Skeletal muscle tissue (tissue), 3 donors: ENCODE measurements at regions not wholly inside any gene's neighbourhood (a gene's known extent, or its start where the extent isn't known, plus 50 kb on each side); places are given as distances from the start of the nearest gene placed in this dataset.

ENCODE experiments used
- H3K27ac ChIP-seq: one replicate; pipeline ENCODE4 v1.7.0; 2013; ENCODE audit warnings: mild to moderate bottlenecking, low read depth, low read length, inconsistent platforms
- H3K27me3 ChIP-seq, 3 donors: one replicate each; pipeline ENCODE4 v1.7.0; 2013; ENCODE audit warnings: low read length in 3 of 3; ENCODE audit not compliant: control insufficient read depth in 3 of 3, insufficient read depth in 3 of 3
- H3K36me3 ChIP-seq, 3 donors: one replicate each; pipeline ENCODE4 v1.7.0; 2013; ENCODE audit warnings: low read length in 3 of 3; ENCODE audit not compliant: control insufficient read depth in 3 of 3, insufficient read depth in 3 of 3
- H3K4me1 ChIP-seq, 3 donors: one replicate each; pipeline ENCODE4 v1.7.0; 2013; ENCODE audit warnings: low read length in 3 of 3, mild to moderate bottlenecking in 3 of 3; ENCODE audit not compliant: control insufficient read depth in 3 of 3, insufficient read depth in 3 of 3
- H3K4me3 ChIP-seq, 3 donors: one replicate each; pipeline ENCODE4 v1.7.0; 2013; ENCODE audit warnings: low read length in 3 of 3
- H3K9ac ChIP-seq, 3 donors: one replicate each; pipeline ENCODE4 v1.7.0; 2013; ENCODE audit warnings: low read length in 3 of 3, mild to moderate bottlenecking in 3 of 3, moderate library complexity in 2 of 3, low read depth in 1 of 3
- H3K9me3 ChIP-seq, 3 donors: one replicate each; pipeline ENCODE4 v1.7.0; 2013; ENCODE audit warnings: low read length in 3 of 3; ENCODE audit not compliant: control insufficient read depth in 3 of 3
- donor health status: Osteomylitis.

DNA sequence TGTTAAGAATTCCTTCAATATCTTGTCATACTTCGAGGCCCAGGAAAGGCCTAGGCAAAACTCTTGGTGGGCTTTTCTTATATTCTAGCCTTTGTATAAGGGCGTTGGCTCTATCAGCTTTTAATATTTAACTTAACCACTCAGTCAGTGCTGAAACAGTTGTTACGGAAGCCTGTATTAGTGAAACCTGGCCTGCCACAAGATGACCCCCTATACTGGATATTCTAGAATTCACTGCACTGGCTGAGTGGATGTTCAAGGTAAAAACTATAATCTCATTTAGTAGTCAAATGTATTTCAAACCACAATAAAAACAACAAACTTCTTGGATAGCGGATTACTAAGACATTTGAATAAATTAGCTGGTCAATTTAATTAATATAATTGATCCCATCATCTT, 91.7 kb upstream of the HNMT start:
- Histone ChIP-seq H3K4me3 (no peak overlapping the region), H3K9me3 (no peaks in the 10 kb centered on the region), H3K36me3 (no peaks in the 10 kb centered on the region), H3K27ac (no peak overlapping the region), H3K9ac (no peak overlapping the region), H3K27me3 (no peaks in the 10 kb centered on the region), H3K4me1 (no peaks in the 10 kb centered on the region)

DNA sequence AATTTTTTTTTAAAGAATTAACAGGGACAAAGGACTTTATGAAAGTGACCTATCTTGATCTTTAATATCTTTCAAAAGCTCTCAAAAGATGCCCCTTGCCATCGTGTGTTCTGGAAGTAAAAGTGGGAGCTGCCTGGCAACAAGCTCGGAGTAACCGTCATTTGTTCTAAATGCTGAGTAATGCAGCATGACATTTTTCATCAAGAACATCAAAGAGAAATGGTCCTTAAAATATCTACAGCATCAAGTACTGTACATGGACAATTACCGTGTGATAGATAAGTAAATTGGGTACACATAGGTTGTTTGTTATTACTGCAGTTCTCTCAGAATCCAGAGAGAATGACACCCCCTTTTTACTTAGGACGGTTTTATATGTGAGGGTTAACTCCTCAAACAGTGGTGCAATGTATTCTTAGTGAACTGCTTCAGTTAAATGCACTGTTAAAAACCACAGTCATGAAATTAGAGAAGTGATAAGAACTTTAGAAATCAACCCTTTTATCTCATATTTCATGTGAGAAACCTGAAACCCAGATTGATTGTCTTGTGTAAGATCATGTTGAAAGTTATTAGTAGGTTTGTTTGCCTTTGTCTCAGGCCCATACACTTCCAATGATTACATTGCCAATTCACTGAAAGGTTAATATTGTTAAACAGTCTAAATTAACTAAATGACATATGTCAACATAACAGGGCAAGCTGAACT, 90.6 kb upstream of the HNMT start:
- Histone ChIP-seq H3K36me3 (no peaks in the 10 kb centered on the region), H3K27ac (no peak overlapping the region), H3K9ac (no peak overlapping the region), H3K27me3 (no peaks in the 10 kb centered on the region), H3K4me1 (no peaks in the 10 kb centered on the region), H3K9me3 (no peaks in the 10 kb centered on the region), H3K4me3 (no peak overlapping the region)

DNA sequence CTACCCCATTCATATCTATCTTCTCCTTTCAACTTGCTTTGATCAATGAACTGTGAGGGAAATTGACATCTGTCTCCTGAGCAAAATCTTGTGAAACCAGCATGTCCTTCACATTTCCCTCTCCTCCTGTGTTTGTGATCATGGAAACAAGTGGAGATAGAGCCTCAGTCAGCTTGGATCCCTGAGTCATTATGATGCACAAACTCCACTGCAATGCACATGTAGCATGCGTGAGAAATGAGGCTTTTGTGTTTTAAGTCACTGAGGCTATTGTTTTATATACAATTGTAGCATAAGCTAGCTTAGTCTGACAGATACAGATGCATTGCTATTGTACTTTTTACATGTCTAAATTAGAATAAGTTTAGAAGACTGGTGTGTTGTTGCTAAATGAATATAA, 85.2 kb upstream of the HNMT start:
- Histone ChIP-seq H3K27ac (no peak overlapping the region), H3K36me3 (no peaks in the 10 kb centered on the region), H3K27me3 (no peaks in the 10 kb centered on the region), H3K9ac (no peak overlapping the region), H3K4me3 (no peak overlapping the region), H3K9me3 (no peaks in the 10 kb centered on the region), H3K4me1 (no peaks in the 10 kb centered on the region)

DNA sequence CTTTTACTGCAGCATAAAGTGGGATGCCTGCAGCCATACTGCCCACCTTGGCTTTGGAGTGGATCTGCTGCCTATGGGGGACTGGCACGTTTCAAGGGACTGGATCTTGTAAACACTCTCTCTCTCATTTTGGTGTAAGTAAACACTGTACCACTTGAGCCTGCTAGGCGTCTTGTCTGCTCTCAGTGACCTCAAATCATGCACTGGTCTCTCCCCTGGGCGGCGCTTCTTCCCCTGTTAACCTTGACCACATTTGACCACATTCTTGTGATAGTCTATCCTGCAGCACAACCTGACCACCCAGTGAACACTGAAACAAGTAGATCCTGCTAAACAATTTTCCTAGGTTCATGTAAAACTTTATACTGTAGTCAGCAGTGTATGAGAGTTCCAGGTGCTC, 82.6 kb upstream of the HNMT start:
- H3K4me1 ChIP-seq: no peaks in the 10 kb centered on the region
- H3K27ac ChIP-seq: no peak overlapping the region
- H3K36me3 ChIP-seq: no peaks in the 10 kb centered on the region
- no peak overlapping the region for H3K4me3 ChIP-seq
- H3K9ac ChIP-seq: no peak overlapping the region
- H3K9me3 ChIP-seq: no peaks in the 10 kb centered on the region
- no peaks in the 10 kb centered on the region for H3K27me3 ChIP-seq

DNA sequence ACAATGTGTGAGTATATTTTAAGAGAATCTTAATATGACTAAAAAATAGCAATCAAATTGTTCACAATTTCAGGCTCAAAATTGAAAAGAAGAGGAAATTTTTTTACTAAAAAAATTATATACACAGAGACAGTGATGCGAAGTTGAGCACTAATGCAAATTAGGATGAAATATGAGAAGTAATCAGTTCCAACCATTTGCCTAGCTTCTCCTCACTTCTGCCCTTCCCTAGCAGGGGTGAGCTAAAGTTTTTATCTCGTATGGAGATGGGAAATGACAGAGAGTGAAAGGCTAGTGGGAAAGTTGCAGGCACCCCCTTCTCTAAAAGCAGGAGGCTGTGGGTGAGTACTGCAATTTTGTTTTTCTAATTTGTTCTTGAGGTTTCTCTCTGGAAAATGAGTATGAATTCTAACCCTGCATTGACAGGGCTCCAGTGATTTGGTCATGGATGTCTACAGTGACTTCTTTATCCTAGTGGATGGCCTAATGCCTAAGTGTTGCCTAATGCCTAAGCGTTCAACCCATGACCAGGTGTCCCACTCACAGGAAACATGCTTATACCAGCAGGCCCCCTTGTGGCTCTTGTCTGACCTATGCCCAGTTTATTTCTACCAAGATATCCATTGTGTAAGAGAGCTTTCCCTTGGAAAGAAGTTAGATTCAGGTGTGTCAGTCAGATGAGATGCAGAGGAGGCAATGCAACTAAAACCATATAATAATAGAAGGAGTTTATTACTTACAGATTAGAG, 78.0 kb upstream of the HNMT start:
- Histone ChIP-seq H3K27me3 (no peaks in the 10 kb centered on the region), H3K9ac (no peak overlapping the region), H3K9me3 (no peaks in the 10 kb centered on the region)

DNA sequence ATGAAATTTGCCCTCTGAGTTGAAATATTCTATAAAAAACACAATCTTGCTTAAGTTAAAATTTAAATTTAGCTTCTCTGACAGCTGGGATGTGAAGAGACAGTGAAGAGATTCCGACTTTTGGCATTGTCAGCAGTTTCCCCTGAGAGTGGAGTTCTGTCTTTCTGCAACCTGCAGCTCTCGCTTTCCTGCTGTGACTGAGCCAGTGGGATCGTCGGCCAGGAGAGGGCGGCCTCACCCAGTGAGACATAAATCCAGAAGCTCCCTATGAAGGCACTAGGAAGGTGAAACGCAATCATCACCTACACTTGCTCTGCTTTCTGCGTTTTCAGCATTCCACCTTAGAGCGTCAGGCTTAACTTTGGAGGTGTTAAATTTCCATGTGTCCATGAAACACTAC, 75.4 kb upstream of the HNMT start:
- H3K27me3 ChIP-seq: no peaks in the 10 kb centered on the region
- no peak overlapping the region for H3K9ac ChIP-seq
- H3K9me3 ChIP-seq: no peaks in the 10 kb centered on the region
- no peak overlapping the region for H3K27ac ChIP-seq
- no peaks in the 10 kb centered on the region for H3K4me1 ChIP-seq
- no peaks in the 10 kb centered on the region for H3K36me3 ChIP-seq
- H3K4me3 ChIP-seq: no peak overlapping the region

More for the DNA sequence above, 78.0 kb upstream of the HNMT start:
- no peak overlapping the region for H3K4me3 ChIP-seq
- no peaks in the 10 kb centered on the region for H3K36me3 ChIP-seq
- no peak overlapping the region for H3K27ac ChIP-seq
- H3K4me1 ChIP-seq: no peaks in the 10 kb centered on the region

DNA sequence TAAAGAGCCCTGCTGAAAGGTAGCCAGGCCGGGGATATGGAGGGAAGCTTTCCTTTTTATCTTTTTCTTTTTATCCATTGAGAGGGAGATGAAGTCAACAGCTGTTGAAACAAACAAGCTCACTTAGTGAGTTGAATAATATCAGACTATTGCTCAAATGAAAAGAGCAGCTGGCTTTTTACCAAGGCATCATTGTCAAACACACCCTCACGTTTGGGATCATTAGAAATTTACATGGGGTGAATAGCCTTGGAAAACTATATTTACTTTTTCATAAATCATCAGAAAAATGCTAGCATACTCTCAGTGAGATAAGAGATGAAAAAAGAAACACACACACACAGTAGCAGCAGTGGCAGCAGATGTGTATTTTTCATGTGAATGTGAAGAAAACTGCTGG, 71.5 kb upstream of the HNMT start:
- Histone ChIP-seq H3K4me3 (no peak overlapping the region), H3K36me3 (no peaks in the 10 kb centered on the region), H3K27me3 (no peaks in the 10 kb centered on the region), H3K9ac (no peak overlapping the region), H3K4me1 (no peaks in the 10 kb centered on the region), H3K9me3 (no peaks in the 10 kb centered on the region), H3K27ac (no peak overlapping the region)

DNA sequence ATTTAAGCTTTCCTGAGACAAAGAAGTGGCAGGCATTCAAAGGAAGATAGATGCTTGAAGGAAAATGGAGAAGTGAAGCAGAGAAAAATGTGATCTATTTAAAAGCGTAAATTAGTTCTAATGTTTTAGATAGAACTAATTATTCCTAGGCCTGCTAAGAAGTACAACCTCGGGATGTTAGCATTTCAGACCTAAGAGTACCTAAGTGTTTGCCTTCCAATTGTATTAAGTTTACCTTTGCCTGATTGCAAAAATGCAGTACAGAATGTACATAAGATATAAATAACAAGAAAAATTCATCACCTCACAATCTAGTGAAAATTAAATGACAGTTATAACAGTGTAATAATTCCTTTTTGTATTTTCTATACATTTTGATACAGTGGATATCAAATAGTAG, 71.1 kb upstream of the HNMT start:
- Histone ChIP-seq H3K9me3 (no peaks in the 10 kb centered on the region), H3K4me1 (no peaks in the 10 kb centered on the region), H3K9ac (no peak overlapping the region), H3K36me3 (no peaks in the 10 kb centered on the region), H3K27me3 (no peaks in the 10 kb centered on the region), H3K4me3 (no peak overlapping the region), H3K27ac (no peak overlapping the region)

DNA sequence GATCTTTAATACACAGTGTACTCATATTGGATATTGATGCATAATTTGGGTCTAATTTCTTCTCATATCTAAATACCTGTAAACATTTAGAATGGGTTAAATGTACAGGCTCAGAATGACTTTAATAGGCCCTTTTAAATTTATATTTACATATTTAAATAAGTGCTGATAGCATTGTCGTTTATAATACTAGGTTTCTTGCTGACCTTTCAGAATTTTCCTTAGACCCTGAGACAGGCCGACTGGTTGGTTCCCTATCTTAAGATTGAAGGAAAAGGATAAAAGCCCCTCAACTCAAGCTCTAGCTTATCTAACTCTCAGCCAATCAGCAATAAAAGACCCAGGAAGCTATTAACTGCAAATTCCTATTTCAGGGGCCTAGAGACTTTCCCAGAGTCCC, 67.8 kb upstream of the HNMT start:
- no peak overlapping the region for H3K4me3 ChIP-seq
- no peaks in the 10 kb centered on the region for H3K4me1 ChIP-seq
- no peaks in the 10 kb centered on the region for H3K27me3 ChIP-seq
- no peaks in the 10 kb centered on the region for H3K36me3 ChIP-seq
- no peaks in the 10 kb centered on the region for H3K9me3 ChIP-seq
- H3K27ac ChIP-seq: no peak overlapping the region
- no peak overlapping the region for H3K9ac ChIP-seq

DNA sequence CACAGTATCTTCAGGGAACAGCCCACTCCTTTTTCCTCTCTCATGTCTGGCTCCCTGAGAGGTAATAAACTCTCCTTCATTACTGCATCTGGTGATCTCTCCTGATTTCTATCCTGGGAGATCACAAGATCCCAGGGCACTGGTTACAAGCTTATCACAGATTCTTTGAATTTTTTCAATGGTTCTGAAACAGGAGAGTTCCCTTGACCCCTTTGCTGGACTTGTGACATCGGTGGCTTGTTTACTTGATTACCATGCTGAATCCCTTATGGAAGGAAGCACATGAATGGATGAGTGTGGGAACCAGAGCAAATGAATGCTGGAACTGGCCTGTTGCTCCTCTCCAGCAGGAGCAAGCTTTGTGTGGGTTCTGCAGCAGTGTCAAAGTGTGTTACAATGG, 67.2 kb upstream of the HNMT start:
- H3K36me3 ChIP-seq: no peaks in the 10 kb centered on the region
- no peaks in the 10 kb centered on the region for H3K27me3 ChIP-seq
- no peaks in the 10 kb centered on the region for H3K9me3 ChIP-seq
- H3K27ac ChIP-seq: no peak overlapping the region
- no peak overlapping the region for H3K9ac ChIP-seq
- H3K4me1 ChIP-seq: no peaks in the 10 kb centered on the region
- H3K4me3 ChIP-seq: no peak overlapping the region
